Ascending aorta (tissue), 2 donors: ENCODE measurements at regions not wholly inside any gene's neighbourhood (a gene's known extent, or its start where the extent isn't known, plus 50 kb on each side); places are given as distances from the start of the nearest gene placed in this dataset.

Experiments
- DNase-seq, 2 donors: peaks; one replicate each; pipeline ENCODE4 v3.0.0-alpha.2; 2019; ENCODE audit warnings: low spot score in 2 of 2
- H3K27ac ChIP-seq, 2 donors: fragments of 200-600 bp; sonication (generic); one replicate each; pipeline ENCODE4 v1.5.1; 2016 to 2017; ENCODE audit warnings: mild to moderate bottlenecking in 1 of 2
- H3K27me3 ChIP-seq: fragments of 200-600 bp; sonication (generic); one replicate; pipeline ENCODE4 v1.5.1; 2017
- H3K36me3 ChIP-seq, 2 donors: fragments of 200-600 bp; sonication (generic); one replicate each; pipeline ENCODE4 v1.5.1; 2016
- H3K4me1 ChIP-seq, 2 donors: fragments of 200-600 bp; sonication (generic); one replicate each; pipeline ENCODE4 v1.5.1; 2016 to 2017; ENCODE audit warnings: mild to moderate bottlenecking in 1 of 2
- H3K4me3 ChIP-seq, 2 donors: fragments of 200-600 bp; sonication (generic); one replicate each; pipeline ENCODE4 v1.5.1; 2016 to 2017; ENCODE audit warnings: mild to moderate bottlenecking in 1 of 2
- H3K9me3 ChIP-seq, 2 donors: fragments of 200-600 bp; sonication (generic); one replicate each; pipeline ENCODE4 v1.5.1; 2016
- CTCF ChIP-seq, 3 experiments: fragments of 200-600 bp in 2 of 3; fragments of 450-650 bp in 1 of 3; sonication (generic) in 2 of 3; IDR thresholded peaks; one replicate each; pipeline ENCODE4 v1.5.1; 2016 to 2019; ENCODE audit warnings: antibody characterized with exemption in 3 of 3, mild to moderate bottlenecking in 1 of 3, moderate library complexity in 1 of 3
- intact Hi-C: fragments of 100-400 bp; cut with DNase I; formaldehyde crosslinking; loops from one replicate; pipeline ENCODE4 v1.15.1; 2023

DNA sequence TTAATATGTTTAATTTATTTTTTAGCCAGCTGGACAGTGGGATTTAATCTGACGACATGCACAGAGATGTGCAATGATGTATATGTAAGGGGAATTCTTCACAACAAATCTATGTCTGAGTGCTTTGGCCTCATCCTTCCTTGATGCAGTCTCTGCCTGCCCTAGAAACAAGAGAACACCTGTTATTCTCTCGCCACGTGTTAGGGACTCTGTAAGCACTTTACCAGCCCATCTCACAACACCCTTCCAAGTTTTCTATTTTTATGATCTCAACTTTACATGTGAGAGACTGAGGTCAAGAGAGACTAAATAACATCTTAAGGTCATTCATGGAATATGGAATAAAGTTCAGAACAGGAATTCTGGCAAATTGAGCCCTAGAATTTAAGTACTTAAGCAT, 123.0 kb upstream of the GAS1 start:
- DNase-seq: no peak
- Histone ChIP-seq H3K4me1 (no peaks in the 10 kb centered on the region), H3K36me3 (no peaks in the 10 kb centered on the region), H3K4me3 (no peak overlapping the region), H3K27me3 (no peaks in the 10 kb centered on the region), H3K27ac (no peak overlapping the region), H3K9me3 (no peaks in the 10 kb centered on the region)
- TF ChIP-seq CTCF (IDR thresholded peaks at IDR 0.05): no peak
- intact Hi-C loops: no loop called here

DNA sequence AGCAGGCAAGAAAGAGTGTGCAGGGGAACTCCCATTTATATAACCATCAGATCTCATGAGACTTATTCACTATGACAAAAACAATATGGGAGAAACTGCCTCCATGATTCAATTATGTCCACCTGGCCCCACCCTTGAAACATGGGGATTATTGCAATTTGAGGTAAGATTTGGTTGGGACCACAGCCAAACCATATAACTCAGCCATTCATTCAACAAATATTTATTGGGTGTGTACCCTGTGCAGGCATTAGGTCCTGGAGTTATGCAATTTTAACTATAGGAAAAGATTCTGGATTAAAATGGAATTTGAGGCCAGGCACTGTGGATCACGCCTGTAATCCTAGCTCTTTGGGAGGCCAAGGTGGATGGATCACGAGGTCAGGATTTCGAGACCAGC, 124.2 kb upstream of the GAS1 start:
- no peak overlapping the region for H3K27ac ChIP-seq
- H3K27me3 ChIP-seq: no peaks in the 10 kb centered on the region
- no peaks in the 10 kb centered on the region for H3K9me3 ChIP-seq
- TF ChIP-seq CTCF (IDR thresholded peaks at IDR 0.05): no peak
- no peaks in the 10 kb centered on the region for H3K4me1 ChIP-seq
- no peak for DNase-seq
- intact Hi-C loops: no loop called here
- no peaks in the 10 kb centered on the region for H3K36me3 ChIP-seq
- no peak overlapping the region for H3K4me3 ChIP-seq

GRCh38 chr9:87073692-87074091, 126.4 kb upstream of the GAS1 start:
- TF ChIP-seq CTCF (IDR thresholded peaks at IDR 0.05): no peak
- Histone ChIP-seq H3K4me1 (no peaks in the 10 kb centered on the region), H3K36me3 (no peaks in the 10 kb centered on the region), H3K9me3 (no peaks in the 10 kb centered on the region), H3K4me3 (no peak overlapping the region), H3K27ac (no peak overlapping the region), H3K27me3 (no peaks in the 10 kb centered on the region)
- no peak for DNase-seq
- intact Hi-C loops: no loop called here

DNA sequence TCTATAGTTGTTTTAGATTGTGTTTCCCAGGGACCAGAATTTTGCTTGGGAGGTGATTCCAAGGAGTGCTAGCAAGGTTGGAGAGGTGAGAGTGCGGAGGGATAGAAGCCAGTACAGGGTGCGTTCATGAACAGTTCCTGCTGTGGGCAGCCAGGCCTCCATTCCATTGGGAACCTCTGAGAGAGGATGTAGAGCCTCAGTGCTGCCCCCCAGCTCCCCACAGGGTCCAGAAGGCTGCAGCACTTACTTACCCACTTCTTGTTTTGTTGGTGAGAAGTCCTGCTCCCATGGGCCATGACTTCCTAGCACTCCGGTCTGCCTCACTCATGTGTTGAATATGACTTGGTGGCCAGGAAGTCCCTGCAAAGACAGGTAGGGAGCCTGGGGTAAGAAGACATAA, 128.2 kb upstream of the GAS1 start:
- H3K27me3 ChIP-seq: no peaks in the 10 kb centered on the region
- H3K9me3 ChIP-seq: no peaks in the 10 kb centered on the region
- H3K4me3 ChIP-seq: no peak overlapping the region
- DNase-seq: no peak
- no peaks in the 10 kb centered on the region for H3K36me3 ChIP-seq
- H3K4me1 ChIP-seq: no peaks in the 10 kb centered on the region
- TF ChIP-seq CTCF (IDR thresholded peaks at IDR 0.05): no peak
- intact Hi-C loops: no loop called here
- no peak overlapping the region for H3K27ac ChIP-seq

GRCh38 chr9:87076825-87077224, 129.5 kb upstream of the GAS1 start:
- Histone ChIP-seq H3K9me3 (no peaks in the 10 kb centered on the region), H3K4me1 (no peaks in the 10 kb centered on the region), H3K36me3 (no peaks in the 10 kb centered on the region), H3K27me3 (no peaks in the 10 kb centered on the region), H3K27ac (no peak overlapping the region), H3K4me3 (no peak overlapping the region)
- TF ChIP-seq CTCF (IDR thresholded peaks at IDR 0.05): no peak
- intact Hi-C loops: no loop called here
- no peak for DNase-seq

DNA sequence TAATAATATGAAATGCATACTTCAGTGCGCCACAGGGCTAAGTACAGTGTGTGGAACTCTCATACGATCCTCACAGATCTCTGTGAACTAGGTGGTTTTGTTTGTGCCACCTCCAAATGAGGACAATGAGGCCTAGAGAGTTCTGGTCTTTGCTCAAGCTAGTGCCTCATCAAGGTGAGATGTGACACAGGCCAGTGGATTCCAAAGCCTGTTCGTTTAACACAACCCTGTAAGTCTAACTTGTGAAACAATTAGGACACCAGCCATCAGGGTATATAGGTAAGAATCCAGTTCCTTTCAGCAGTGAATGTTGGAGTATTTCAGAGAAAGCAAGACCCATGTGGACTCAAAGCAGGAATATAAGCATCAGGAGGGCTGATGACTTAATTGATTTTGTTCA, 130.7 kb upstream of the GAS1 start:
- Histone ChIP-seq H3K27ac (no peak overlapping the region), H3K4me3 (no peak overlapping the region), H3K9me3 (no peaks in the 10 kb centered on the region), H3K4me1 (no peaks in the 10 kb centered on the region), H3K27me3 (no peaks in the 10 kb centered on the region), H3K36me3 (no peaks in the 10 kb centered on the region)
- no peak for TF ChIP-seq CTCF (IDR thresholded peaks at IDR 0.05)
- no peak for DNase-seq
- intact Hi-C loops: no loop called here
